K562 (cell line): ENCODE measurements at regions not wholly inside any gene's neighbourhood (a gene's known extent, or its start where the extent isn't known, plus 50 kb on each side); places are given as distances from the start of the nearest gene placed in this dataset.

Experiments
- ATAC-seq: fragments of 200-7000 bp; cut with Tn5 transposase; 3 replicates; pipeline ENCODE4 v1.9.1; 2020; ENCODE audit warnings: moderate library complexity
- BruUV-seq: library from RNA; stranded (reverse); fragments of 400-500 nt; replicated peaks from 2 replicates; lab custom pipeline; 2021; lab: Mats Ljungman, UMichigan
- CTCF ChIA-PET: fragments of 300-600 bp; formaldehyde crosslinking; extraction: SDS; loops from one replicate; lab custom pipeline; 2021; ENCODE audit warnings: low intra/inter-chr PET ratio; lab: Yijun Ruan, JAX
- POLR2A ChIA-PET: fragments of 300-600, 350-650 bp; sonication (Branson Sonifier 250); formaldehyde crosslinking; extraction: SDS; loops from one replicate; lab custom pipeline; 2021; ENCODE audit warnings: antibody characterized with exemption, inconsistent platforms; lab: Yijun Ruan, JAX
- DNase-seq, 4 experiments: peaks; one replicate each; pipeline versions ENCODE4 v3.0.0 to v3.0.0-alpha.2; 2011 to 2018; ENCODE audit warnings: low spot score in 3 of 4, mixed read lengths in 3 of 4; ENCODE audit errors: extremely low read depth in 1 of 4
- FAIRE-seq: peaks from 2 replicates; lab custom pipeline; 2011; peaks lifted over from hg19 to GRCh38; lab: Jason Lieb, UNC
- H2AFZ ChIP-seq: 2 replicates; pipeline ENCODE4 v1.6.0; 2011; ENCODE audit warnings: low read depth, low read length, control low read depth, inconsistent platforms
- H3K27ac ChIP-seq: fragments of 200-600 bp; 3 replicates; pipeline ENCODE4 v1.8.0; 2011; ENCODE audit warnings: low read depth, mild to moderate bottlenecking, control low read depth, inconsistent platforms, low read length, moderate library complexity, mixed read lengths; ENCODE audit errors: extremely low read depth
- H3K27me3 ChIP-seq, 2 experiments: fragments of 300-600 bp in 1 of 2; 2 replicates in 1 of 2; 3 replicates in 1 of 2; pipeline versions ENCODE4 v1.6.0 to v1.8.0; 2011; ENCODE audit warnings: inconsistent platforms in 2 of 2, low read length in 2 of 2, mild to moderate bottlenecking in 1 of 2, mixed read lengths in 1 of 2, moderate library complexity in 1 of 2; ENCODE audit not compliant: control insufficient read depth in 2 of 2, insufficient read depth in 2 of 2
- H3K36me3 ChIP-seq: fragments of 300-600 bp; 3 replicates; pipeline ENCODE4 v1.8.0; 2011; ENCODE audit warnings: mild to moderate bottlenecking, low read length, inconsistent platforms; ENCODE audit not compliant: control insufficient read depth, insufficient read depth
- H3K4me1 ChIP-seq, 2 experiments: fragments of 200-600 bp in 1 of 2; replicated peaks in 1 of 2; 2 replicates in 1 of 2; 3 replicates in 1 of 2; pipeline versions ENCODE4 v1.5.1 to v1.8.0; 2011; ENCODE audit warnings: inconsistent platforms in 2 of 2, low read length in 2 of 2, mild to moderate bottlenecking in 1 of 2, mixed read lengths in 1 of 2, moderate library complexity in 1 of 2; ENCODE audit not compliant: control insufficient read depth in 2 of 2, insufficient read depth in 2 of 2
- H3K4me2 ChIP-seq: 2 replicates; pipeline ENCODE4 v1.6.1; 2011; ENCODE audit warnings: low read length, control low read depth, inconsistent platforms, mixed read lengths; ENCODE audit not compliant: insufficient read depth
- H3K4me3 ChIP-seq: fragments of 200-600 bp; sonication (generic), shearing (Covaris generic); 2 replicates; pipeline ENCODE4 v1.5.1; 2016; ENCODE audit warnings: control low read depth, inconsistent platforms
- H3K79me2 ChIP-seq: fragments of 200-600 bp; 3 replicates; pipeline ENCODE4 v1.8.0; 2011; ENCODE audit warnings: low read length, inconsistent platforms; ENCODE audit not compliant: control insufficient read depth, insufficient read depth
- H3K9ac ChIP-seq, 2 experiments: 2 replicates each; pipeline versions ENCODE4 v1.6.0 to v1.6.1; 2011; ENCODE audit warnings: low read depth in 2 of 2, low read length in 2 of 2, control low read depth in 1 of 2, inconsistent platforms in 1 of 2, mild to moderate bottlenecking in 1 of 2, mixed read lengths in 1 of 2; ENCODE audit not compliant: insufficient read depth in 1 of 2
- H3K9me1 ChIP-seq: one replicate; pipeline ENCODE4 v1.6.0; 2011; ENCODE audit warnings: inconsistent platforms, mild to moderate bottlenecking, low read length, moderate library complexity; ENCODE audit not compliant: control insufficient read depth, insufficient read depth
- H3K9me3 ChIP-seq: replicated peaks from 2 replicates; pipeline ENCODE4 v1.5.1; 2011; ENCODE audit warnings: low read depth, low read length, inconsistent platforms; ENCODE audit not compliant: control insufficient read depth, insufficient read depth
- H4K20me1 ChIP-seq: replicated peaks from 2 replicates; pipeline ENCODE4 v1.6.1; 2011; ENCODE audit warnings: low read length, inconsistent platforms, mixed read lengths; ENCODE audit not compliant: control insufficient read depth, insufficient read depth
- E2F1 ChIP-seq: sonication (generic); formaldehyde crosslinking; IDR thresholded peaks from 2 replicates; pipeline ENCODE4 v1.8.1; 2023; ENCODE audit warnings: mild to moderate bottlenecking, missing genetic modification reagents, moderate library complexity
- GABPA ChIP-seq: fragments of 200-800 bp; sonication (Bioruptor generic); conservative IDR thresholded peaks from 2 replicates; pipeline ENCODE4 v1.6.1; 2016; ENCODE audit warnings: low read depth, missing genetic modification characterization, missing compliant biosample characterization
- HNRNPH1 ChIP-seq: fragments of 200-400 bp; formaldehyde crosslinking; optimal IDR thresholded peaks from 2 replicates; pipeline ENCODE3; 2017; ENCODE audit warnings: low read depth, mild to moderate bottlenecking, low read length, moderate library complexity
- KDM1A ChIP-seq, 2 experiments: fragments of 450-650 bp; IDR thresholded peaks; 2 replicates each; pipeline ENCODE4 v1.6.1; 2016; ENCODE audit warnings: mild to moderate bottlenecking in 2 of 2
- MAFG ChIP-seq: fragments of 450-650 bp; conservative IDR thresholded peaks from 2 replicates; pipeline ENCODE4 v1.6.1; 2016; ENCODE audit warnings: missing genetic modification characterization, missing compliant biosample characterization
- NONO ChIP-seq, 2 experiments: fragments of 200-400 bp in 1 of 2; fragments of 450-650 bp in 1 of 2; formaldehyde crosslinking in 1 of 2; IDR thresholded peaks; 2 replicates each; pipeline ENCODE4 v1.6.1; 2017; ENCODE audit warnings: low read depth in 2 of 2, mild to moderate bottlenecking in 2 of 2, moderate library complexity in 2 of 2, low read length in 1 of 2
- SREBF2 ChIP-seq: sonication (generic); formaldehyde crosslinking; IDR thresholded peaks from 2 replicates; pipeline ENCODE4 v1.4.0; 2020; ENCODE audit warnings: mild to moderate bottlenecking, missing genetic modification reagents
- SRF ChIP-seq, 2 experiments: fragments of 250-450, 450-650 bp in 1 of 2; sonication (Bioruptor Pico) in 1 of 2; sonication (generic) in 1 of 2; formaldehyde crosslinking; IDR thresholded peaks; 2 replicates each; pipeline versions ENCODE4 v1.5.0 to v1.5.1; 2020 to 2022; ENCODE audit warnings: mild to moderate bottlenecking in 1 of 2, missing genetic modification reagents in 1 of 2
- TBP ChIP-seq: optimal IDR thresholded peaks from 2 replicates; pipeline ENCODE3; 2011; ENCODE audit warnings: low read depth, low read length, improper control_type of control experiment
- UBTF ChIP-seq, 2 experiments: IDR thresholded peaks; 2 replicates each; pipeline ENCODE4 v1.6.1; 2012; ENCODE audit warnings: improper control_type of control experiment in 2 of 2, low read depth in 2 of 2, low read length in 2 of 2, borderline replicate concordance in 1 of 2
- ZBTB33 ChIP-seq: sonication (generic); formaldehyde crosslinking; IDR thresholded peaks from 2 replicates; pipeline ENCODE4 v1.8.1; 2023; ENCODE audit warnings: mild to moderate bottlenecking, missing genetic modification reagents
- ZNF699 ChIP-seq: fragments of 250-450 bp; sonication (Bioruptor Pico); IDR thresholded peaks from 2 replicates; pipeline ENCODE4 v1.8.0; 2021; ENCODE audit warnings: mild to moderate bottlenecking, moderate library complexity; ENCODE audit not compliant: insufficient replicate concordance
- WGBS: fragments of 100-300 bp; shearing (Covaris generic); methylation state at CpG from one replicate; pipeline ENCODE4 v1.1.6; 2016; ENCODE audit warnings: low coverage, mixed read lengths; ENCODE audit not compliant: insufficient coverage; ENCODE audit errors: missing lambda C conversion rate; 5-methylcytosine and 5-hydroxymethylcytosine counted together
- in situ Hi-C: fragments of 300-500 bp; cut with MboI; formaldehyde crosslinking; loops from 4 replicates; pipeline ENCODE4 v1.15.0; 2018; ENCODE audit warnings: inconsistent platforms, mixed read lengths
- intact Hi-C: fragments of 100-400 bp; cut with micrococcal nuclease; formaldehyde crosslinking; loops from 2 replicates; pipeline ENCODE4 v1.14.2; 2022
- TF ChIP-seq, protein P1 (sequence below): fragments of 250-450 bp; sonication (Bioruptor Pico); IDR thresholded peaks from 2 replicates; pipeline ENCODE4 v1.4.0; 2020; ENCODE audit warnings: mild to moderate bottlenecking, moderate library complexity
- TF ChIP-seq, protein P2 (sequence below): fragments of 450-650 bp; formaldehyde crosslinking; IDR thresholded peaks from 2 replicates; pipeline ENCODE4 v1.4.0; 2020; ENCODE audit warnings: mild to moderate bottlenecking, mixed read lengths

GRCh38 chr5:125375143-125375542, 628.7 kb upstream of the ZNF608 start:
- no peak overlapping the region for H3K4me2 ChIP-seq
- WGBS, result 0% methylated on average over 1 of the region's 1 CpG
- no TSS peak for BruUV-seq
- TF ChIP-seq UBTF (IDR thresholded peaks at IDR 0.05; ENCODE audit: borderline replicate concordance in 1 of 2, low read depth in 2 of 2, low read length in 2 of 2) (no peak), HNRNPH1 (no peak), SRF (CRISPR knock-in tag; IDR thresholded peaks at IDR 0.05) (no peak), MAFG (no peak), NONO (IDR thresholded peaks at IDR 0.05; ENCODE audit: low read depth in 2 of 2, low read length in 1 of 2) (no peak), KDM1A (IDR thresholded peaks at IDR 0.05) (no peak), ZNF699 (no peak), E2F1 (no peak), SREBF2 (CRISPR knock-in tag) (no peak), TBP (no peak), ZBTB33 (CRISPR knock-in tag) (no peak), GABPA (tag) (no peak)
- TF ChIP-seq, protein P1, sequence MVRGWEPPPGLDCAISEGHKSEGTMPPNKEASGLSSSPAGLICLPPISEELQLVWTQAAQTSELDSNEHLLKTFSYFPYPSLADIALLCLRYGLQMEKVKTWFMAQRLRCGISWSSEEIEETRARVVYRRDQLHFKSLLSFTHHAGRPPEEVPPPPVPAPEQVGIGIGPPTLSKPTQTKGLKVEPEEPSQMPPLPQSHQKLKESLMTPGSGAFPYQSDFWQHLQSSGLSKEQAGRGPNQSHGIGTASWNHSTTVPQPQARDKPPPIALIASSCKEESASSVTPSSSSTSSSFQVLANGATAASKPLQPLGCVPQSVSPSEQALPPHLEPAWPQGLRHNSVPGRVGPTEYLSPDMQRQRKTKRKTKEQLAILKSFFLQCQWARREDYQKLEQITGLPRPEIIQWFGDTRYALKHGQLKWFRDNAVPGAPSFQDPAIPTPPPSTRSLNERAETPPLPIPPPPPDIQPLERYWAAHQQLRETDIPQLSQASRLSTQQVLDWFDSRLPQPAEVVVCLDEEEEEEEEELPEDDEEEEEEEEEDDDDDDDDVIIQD, result no peak
- TF ChIP-seq, protein P2, sequence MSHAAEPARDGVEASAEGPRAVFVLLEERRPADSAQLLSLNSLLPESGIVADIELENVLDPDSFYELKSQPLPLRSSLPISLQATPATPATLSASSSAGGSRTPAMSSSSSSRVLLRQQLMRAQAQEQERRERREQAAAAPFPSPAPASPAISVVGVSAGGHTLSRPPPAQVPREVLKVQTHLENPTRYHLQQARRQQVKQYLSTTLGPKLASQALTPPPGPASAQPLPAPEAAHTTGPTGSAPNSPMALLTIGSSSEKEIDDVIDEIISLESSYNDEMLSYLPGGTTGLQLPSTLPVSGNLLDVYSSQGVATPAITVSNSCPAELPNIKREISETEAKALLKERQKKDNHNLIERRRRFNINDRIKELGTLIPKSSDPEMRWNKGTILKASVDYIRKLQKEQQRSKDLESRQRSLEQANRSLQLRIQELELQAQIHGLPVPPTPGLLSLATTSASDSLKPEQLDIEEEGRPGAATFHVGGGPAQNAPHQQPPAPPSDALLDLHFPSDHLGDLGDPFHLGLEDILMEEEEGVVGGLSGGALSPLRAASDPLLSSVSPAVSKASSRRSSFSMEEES (CRISPR knock-in tag), result no peak

More at GRCh38 chr5:125375143-125375542, 628.7 kb upstream of the ZNF608 start:
- Histone ChIP-seq H3K9ac (no peak overlapping the region), H3K9me1 (no peaks in the 10 kb centered on the region), H3K4me3 (no peak overlapping the region), H2AFZ (no peak overlapping the region), H4K20me1 (no peaks in the 10 kb centered on the region), H3K9me3 (no peaks in the 10 kb centered on the region), H3K36me3 (no peaks in the 10 kb centered on the region), H3K27ac (no peak overlapping the region), H3K27me3 (no peaks in the 10 kb centered on the region), H3K4me1 (no peaks in the 10 kb centered on the region), H3K79me2 (no peaks in the 10 kb centered on the region)
- FAIRE-seq (no peak), ATAC-seq (no peak), DNase-seq (no peak)
- in situ Hi-C loops, result no loop called here
- POLR2A ChIA-PET, result no interaction called here
- intact Hi-C loops, result no loop called here
- CTCF ChIA-PET, result no interaction called here
